ENCODE measurements at regions not wholly inside any gene's neighbourhood (a gene's known extent, or its start where the extent isn't known, plus 50 kb on each side); places are given as distances from the start of the nearest gene placed in this dataset.

GRCh38 chr3:18546632-18547031 lies 121.5 kb upstream of the SATB1 start:
- TF ChIP-seq CTCF (IDR thresholded peaks at IDR 0.05) (no peak), POLR2A (IDR thresholded peaks at IDR 0.05) (no peak), EP300 (IDR thresholded peaks at IDR 0.05) (no peak)

All from ovary (tissue), 3 donors.